HL-60 (cell line): ENCODE measurements at regions not wholly inside any gene's neighbourhood (a gene's known extent, or its start where the extent isn't known, plus 50 kb on each side); places are given as distances from the start of the nearest gene placed in this dataset.
"Not testable (repeated sequence)": the region's sequence is repeated elsewhere in the genome, so short reads cannot be mapped to it uniquely, and the experiment has no call there.

Experiments used
- DNase-seq, 2 experiments: peaks; one replicate each; pipeline ENCODE4 v3.0.0-alpha.2; 2010 to 2020; ENCODE audit warnings: low read depth in 1 of 2, low spot score in 1 of 2
- H3K27ac ChIP-seq: fragments of 250-450 bp; sonication (Bioruptor Pico); replicated peaks from 2 replicates; pipeline ENCODE4 v1.5.1; 2020; ENCODE audit warnings: mild to moderate bottlenecking, moderate library complexity
- H3K27me3 ChIP-seq: fragments of 250-450 bp; sonication (Bioruptor Pico); 2 replicates; pipeline ENCODE4 v1.5.1; 2021; ENCODE audit warnings: mild to moderate bottlenecking, moderate library complexity; ENCODE audit not compliant: insufficient read depth, poor library complexity, severe bottlenecking
- H3K4me3 ChIP-seq: replicated peaks from 2 replicates; pipeline ENCODE4 v1.5.1; 2011; ENCODE audit warnings: mild to moderate bottlenecking, control low read depth, low read length; ENCODE audit not compliant: insufficient read depth
- CTCF ChIP-seq: IDR thresholded peaks from one replicate; pipeline ENCODE4 v1.5.1; 2011; ENCODE audit warnings: low read length, control low read depth, inconsistent platforms; ENCODE audit not compliant: insufficient read depth
- GABPA ChIP-seq: IDR thresholded peaks from 2 replicates; pipeline ENCODE4 v1.6.1; 2012; ENCODE audit warnings: low read depth
- POLR2AphosphoS5 ChIP-seq: IDR thresholded peaks from 2 replicates; pipeline ENCODE4 v1.6.1; 2012; ENCODE audit warnings: low read depth
- REST ChIP-seq: IDR thresholded peaks from 2 replicates; pipeline ENCODE4 v1.6.1; 2012; ENCODE audit warnings: low read depth; ENCODE audit not compliant: insufficient replicate concordance
- SPI1 ChIP-seq: IDR thresholded peaks from 2 replicates; pipeline ENCODE4 v1.6.1; 2012; ENCODE audit warnings: low read depth, mild to moderate bottlenecking, borderline replicate concordance

DNA sequence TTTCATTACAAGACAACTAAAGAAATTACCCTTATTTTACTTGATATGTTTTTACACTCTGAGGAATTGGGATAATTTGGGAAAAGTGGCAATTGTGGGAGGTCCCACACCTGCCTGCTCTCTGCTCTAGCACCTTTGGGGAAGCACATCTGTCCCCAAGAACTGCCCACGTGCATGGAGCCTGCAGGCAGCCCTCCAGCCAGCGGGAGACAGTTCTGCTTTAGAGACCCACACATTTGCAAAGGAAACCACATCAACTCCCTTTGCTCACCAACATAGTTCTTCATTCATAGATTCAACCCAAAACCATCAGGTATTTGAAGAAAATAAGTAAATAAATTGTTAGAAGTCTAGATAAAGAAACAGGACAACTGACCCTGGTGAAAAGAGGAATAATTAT, 239.9 kb upstream of the ID2 start:
- Histone ChIP-seq H3K27ac (peak overlapping the region; percentile 34), H3K27me3 (no peaks in the 10 kb centered on the region), H3K4me3 (no peak overlapping the region)
- TF ChIP-seq GABPA: no peak; the same call in 1 of the 2 replicates
- peak; percentile 73; the same call in 1 of the 2 replicates for TF ChIP-seq SPI1
- peak; percentile 74 for TF ChIP-seq POLR2AphosphoS5
- peak; percentile 17 to 78 for DNase-seq

- DNase-seq: no peak
- no peaks in the 10 kb centered on the region for H3K27me3 ChIP-seq
- no peak overlapping the region for H3K4me3 ChIP-seq
- TF ChIP-seq CTCF: no peak
- no peak for TF ChIP-seq POLR2AphosphoS5
- no peak for TF ChIP-seq GABPA
- no peak for TF ChIP-seq SPI1
- TF ChIP-seq REST: no peak
- peak overlapping the region; percentile 34 for H3K27ac ChIP-seq
These were observed 238.9 kb upstream of the ID2 start for GRCh38 chr2:8442833-8443486.

- Histone ChIP-seq H3K27me3 (no peaks in the 10 kb centered on the region), H3K4me3 (no peak overlapping the region), H3K27ac (no peak overlapping the region)
- DNase-seq: no peak
- TF ChIP-seq GABPA (no peak), CTCF (no peak), REST (no peak), POLR2AphosphoS5 (no peak), SPI1 (no peak)
These were observed 236.3 kb upstream of the ID2 start for GRCh38 chr2:8445580-8445979.

- H3K4me3 ChIP-seq, DNase-seq, H3K27ac ChIP-seq, H3K27me3 ChIP-seq: not testable (repeated sequence)
These were observed 235.1 kb upstream of the ID2 start for GRCh38 chr2:8446751-8447150.

DNA sequence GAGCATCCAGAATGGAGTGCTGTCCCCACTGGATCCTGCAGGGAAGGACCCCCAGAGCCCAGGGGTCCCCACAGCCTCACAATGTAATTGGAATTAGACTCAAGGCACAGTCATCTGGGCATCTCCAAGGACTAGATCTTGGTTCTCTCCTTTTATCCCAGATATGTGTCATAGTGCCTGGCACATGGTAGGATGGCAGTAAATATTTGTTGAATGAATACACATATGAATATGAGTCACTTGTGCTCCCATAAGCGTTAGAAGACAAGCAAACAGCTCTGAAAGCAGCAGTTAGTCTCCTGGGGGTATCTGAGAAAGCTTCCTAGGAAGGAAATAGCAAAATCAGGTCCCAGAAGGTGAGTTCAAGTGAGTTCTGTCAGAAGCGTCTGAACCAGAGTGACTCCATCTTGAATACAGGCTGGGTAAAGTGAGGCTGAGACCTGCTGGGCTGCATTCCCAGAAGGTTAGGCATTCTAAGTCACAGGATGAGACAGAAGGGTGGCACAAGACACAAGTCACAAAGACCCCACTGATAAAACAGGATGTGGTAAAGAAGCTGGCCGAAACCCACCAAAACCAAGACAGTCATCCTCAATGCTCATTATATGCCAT, 234.1 kb upstream of the ID2 start:
- Histone ChIP-seq H3K4me3 (no peak overlapping the region), H3K27me3 (no peaks in the 10 kb centered on the region), H3K27ac (no peak overlapping the region)
- no peak for TF ChIP-seq GABPA
- TF ChIP-seq SPI1: no peak
- no peak for TF ChIP-seq POLR2AphosphoS5
- TF ChIP-seq REST: no peak
- no peak for TF ChIP-seq CTCF
- no peak for DNase-seq
